ENCODE measurements at regions not wholly inside any gene's neighbourhood (a gene's known extent, or its start where the extent isn't known, plus 50 kb on each side); places are given as distances from the start of the nearest gene placed in this dataset.

DNA sequence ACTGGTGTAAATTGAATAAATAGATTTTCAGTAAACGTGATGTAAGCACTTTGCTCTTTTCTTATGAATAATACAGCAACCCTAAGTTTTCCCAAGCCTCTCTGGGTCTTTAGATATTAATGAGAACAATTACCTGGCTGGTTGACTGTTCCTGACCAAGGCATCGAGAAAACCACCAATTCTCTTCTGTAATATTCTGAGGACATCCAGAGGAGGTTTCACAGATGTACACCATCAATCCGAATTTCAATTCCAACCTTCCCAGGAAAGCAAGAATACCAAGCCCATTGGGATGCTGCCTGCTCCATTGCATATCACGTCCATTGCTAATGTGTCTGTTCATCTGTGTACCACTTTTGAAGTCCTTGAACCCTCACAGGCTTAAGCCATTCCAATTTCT lies 571.8 kb downstream of the NUP35 start:
- no peak for TF ChIP-seq EZH2phosphoT487 (IDR thresholded peaks at IDR 0.05; ENCODE audit: insufficient read depth, low read depth)
- TF ChIP-seq EZH2 (IDR thresholded peaks at IDR 0.05; ENCODE audit: insufficient read depth, poor library complexity, severe bottlenecking) = no peak

Measured in GM23248 (cell line).